ENCODE measurements at regions not wholly inside any gene's neighbourhood (a gene's known extent, or its start where the extent isn't known, plus 50 kb on each side); places are given as distances from the start of the nearest gene placed in this dataset.
"Not testable (repeated sequence)": the region's sequence is repeated elsewhere in the genome, so short reads cannot be mapped to it uniquely, and the experiment has no call there.

GRCh38 chr2:153532140-153532539 is 53.6 kb upstream of the RPRM start:
- DNase-seq: no peak

- DNase-seq: not testable (repeated sequence)
Observed at GRCh38 chr2:153533803-153534202, 55.2 kb upstream of the RPRM start.

- not testable (repeated sequence) for DNase-seq
Observed at GRCh38 chr2:153534590-153534989, 56.0 kb upstream of the RPRM start.

- no peak for DNase-seq
Observed at GRCh38 chr2:153536115-153536514, 57.6 kb upstream of the RPRM start.

- not testable (repeated sequence) for DNase-seq
Observed at GRCh38 chr2:153538102-153538501, 59.5 kb upstream of the RPRM start.

- no peak for DNase-seq
Observed at GRCh38 chr2:153543635-153544071, 65.1 kb upstream of the RPRM start.

- no peak for DNase-seq
Observed at GRCh38 chr2:153546358-153546757, 67.8 kb upstream of the RPRM start.

- DNase-seq: no peak
Observed at GRCh38 chr2:153548536-153548935, 70.0 kb upstream of the RPRM start.

GRCh38 chr2:153551698-153552097 is 73.1 kb upstream of the RPRM start:
- DNase-seq: no peak

GRCh38 chr2:153557211-153557610 is 78.6 kb upstream of the RPRM start:
- no peak for DNase-seq

- no peak for DNase-seq
Observed at GRCh38 chr2:153557714-153558113, 79.2 kb upstream of the RPRM start.

- no peak for DNase-seq
Observed at GRCh38 chr2:153558247-153558646, 79.7 kb upstream of the RPRM start.

GRCh38 chr2:153567367-153567766 is 88.8 kb upstream of the RPRM start:
- no peak for DNase-seq

GRCh38 chr2:153568105-153568504 is 89.5 kb upstream of the RPRM start:
- no peak for DNase-seq

GRCh38 chr2:153575171-153575853 is 96.8 kb upstream of the RPRM start:
- no peak for DNase-seq

GRCh38 chr2:153584244-153584643 is 105.7 kb upstream of the RPRM start:
- DNase-seq: no peak

- DNase-seq: no peak
Observed at GRCh38 chr2:153588408-153588807, 109.8 kb upstream of the RPRM start.

- DNase-seq: no peak
Observed at GRCh38 chr2:153589586-153589985, 111.0 kb upstream of the RPRM start.

- not testable (repeated sequence) for DNase-seq
Observed at GRCh38 chr2:153593086-153593485, 114.5 kb upstream of the RPRM start.

GRCh38 chr2:153595939-153596338 is 117.4 kb upstream of the RPRM start:
- peak; percentile 79 for DNase-seq

GRCh38 chr2:153601812-153602211 is 123.2 kb upstream of the RPRM start:
- DNase-seq: peak; percentile 54

GRCh38 chr2:153604133-153604532 is 125.6 kb upstream of the RPRM start:
- no peak for DNase-seq

- DNase-seq: no peak
Observed at GRCh38 chr2:153606623-153607022, 128.1 kb upstream of the RPRM start.

GRCh38 chr2:153622285-153622684 is 143.7 kb upstream of the RPRM start:
- no peak for DNase-seq

- no peak for DNase-seq
Observed at GRCh38 chr2:153623020-153623419, 144.5 kb upstream of the RPRM start.

All from NCI-H2029 treated with DMSO at 0.1 percent for 48 hours (cell line).